Natural killer cell treated with Interleukin-12 subunit alpha and Interleukin-12 subunit beta and Interleukin-15 and Interleukin-18, amount 100 ng/mL, for 72 hours (primary cell): ENCODE measurements at regions not wholly inside any gene's neighbourhood (a gene's known extent, or its start where the extent isn't known, plus 50 kb on each side); places are given as distances from the start of the nearest gene placed in this dataset.
"Not testable (repeated sequence)": the region's sequence is repeated elsewhere in the genome, so short reads cannot be mapped to it uniquely, and the experiment has no call there.

Experiments used
- ATAC-seq, 2 donors: fragments of 150-1000 bp; cut with Tn5 transposase in 1 of 2; sonication (Bioruptor Pico), chemical (Tn5 transposase) in 1 of 2; 2 replicates each; pipeline ENCODE4 v1.10.0; 2021
- DNase-seq: peaks from one replicate; pipeline ENCODE4 v3.0.0; 2022; ENCODE audit warnings: low spot score
- H3K27ac Mint-ChIP-seq, 2 donors: 1 replicate in 1 of 2; 2 replicates in 1 of 2; pipeline ENCODE4 v1.8.0; 2022; ENCODE audit warnings: mixed read lengths in 2 of 2, mild to moderate bottlenecking in 1 of 2, moderate library complexity in 1 of 2
- H3K27me3 Mint-ChIP-seq, 2 donors: 1 replicate in 1 of 2; 2 replicates in 1 of 2; pipeline ENCODE4 v1.8.0; 2022; ENCODE audit warnings: mixed read lengths in 2 of 2
- H3K36me3 Mint-ChIP-seq: one replicate; pipeline ENCODE4 v1.8.0; 2022; ENCODE audit warnings: mixed read lengths
- H3K4me1 Mint-ChIP-seq, 2 donors: 1 replicate in 1 of 2; 2 replicates in 1 of 2; pipeline ENCODE4 v1.8.0; 2022; ENCODE audit warnings: low read depth in 2 of 2, mixed read lengths in 2 of 2, mild to moderate bottlenecking in 1 of 2
- H3K4me3 Mint-ChIP-seq: one replicate; pipeline ENCODE4 v1.8.0; 2022; ENCODE audit warnings: mixed read lengths
- H3K9me3 Mint-ChIP-seq: 2 replicates; pipeline ENCODE4 v1.8.0; 2022; ENCODE audit warnings: mixed read lengths

DNA sequence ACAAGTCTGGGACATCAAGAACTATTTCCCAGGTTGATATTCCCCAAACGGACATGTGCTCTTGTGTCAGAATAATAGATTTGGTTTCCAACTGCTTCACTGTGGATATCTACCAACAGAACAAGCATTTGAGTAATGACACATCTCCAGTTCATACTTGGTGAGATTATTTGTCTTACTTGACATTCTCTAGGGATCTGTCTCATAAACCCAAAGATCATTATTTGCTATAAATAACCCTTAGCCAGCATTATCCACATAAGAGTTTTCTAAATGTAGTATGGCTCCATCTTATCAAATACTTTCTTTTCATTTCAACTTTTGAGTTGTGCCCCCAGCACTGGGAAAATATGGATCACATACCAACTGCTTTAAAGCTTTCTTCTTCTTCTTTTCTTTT is 1063.9 kb upstream of the CDH18 start:
- Mint-ChIP-seq H3K4me1 (no peaks in the 10 kb centered on the region), H3K36me3 (peaks cover 5% of the 10 kb centered on the region), H3K9me3 (peaks cover 19% of the 10 kb centered on the region), H3K27ac (no peak overlapping the region), H3K4me3 (no peak overlapping the region), H3K27me3 (no peaks in the 10 kb centered on the region)
- no peak for ATAC-seq
- DNase-seq = no peak

DNA sequence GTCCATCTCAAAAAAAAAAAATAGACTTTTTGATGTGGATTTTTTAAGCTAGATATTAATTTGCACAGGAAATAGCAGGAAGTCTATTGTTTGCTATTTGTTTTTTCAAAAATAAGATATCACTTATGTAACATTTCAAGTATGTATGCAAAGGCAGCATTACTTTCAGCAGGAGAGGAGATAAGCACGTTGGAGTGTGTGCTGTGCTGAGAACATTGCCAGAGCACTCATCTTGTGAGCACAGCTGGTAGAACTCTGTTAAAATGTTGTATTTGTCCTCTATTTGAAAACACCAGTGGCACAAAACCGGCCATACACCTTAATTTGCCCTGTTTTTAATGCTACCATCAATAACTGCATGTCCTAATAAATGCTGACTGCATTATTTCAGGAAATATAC is 1061.9 kb upstream of the CDH18 start:
- H3K4me3 Mint-ChIP-seq = no peak overlapping the region
- DNase-seq = no peak
- no peak for ATAC-seq
- H3K27ac Mint-ChIP-seq = no peak overlapping the region
- no peaks in the 10 kb centered on the region for H3K4me1 Mint-ChIP-seq
- H3K9me3 Mint-ChIP-seq = peaks cover 19% of the 10 kb centered on the region
- peaks cover 5% of the 10 kb centered on the region for H3K36me3 Mint-ChIP-seq
- no peaks in the 10 kb centered on the region for H3K27me3 Mint-ChIP-seq

DNA sequence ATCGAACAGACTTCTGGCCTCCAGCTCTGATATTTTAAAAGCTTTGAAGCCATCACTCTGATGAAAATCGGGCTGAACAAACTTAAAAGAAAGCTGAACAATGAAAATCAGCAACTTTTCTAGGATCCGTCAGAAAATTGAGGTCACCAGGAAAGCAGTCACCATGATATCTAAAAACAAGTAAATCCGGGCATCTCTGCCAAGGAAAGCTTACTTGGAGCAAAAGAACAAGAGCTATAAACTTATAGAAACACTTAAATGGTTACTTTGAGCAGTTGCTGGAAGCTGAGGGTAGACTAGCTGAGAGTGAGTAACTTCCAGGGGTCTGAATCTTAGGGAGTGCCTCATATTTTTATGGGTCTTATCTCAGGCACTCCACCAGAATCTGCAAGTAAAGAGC is 1043.0 kb upstream of the CDH18 start:
- no peak overlapping the region for H3K4me3 Mint-ChIP-seq
- no peak for DNase-seq
- no peak overlapping the region for H3K27ac Mint-ChIP-seq
- H3K36me3 Mint-ChIP-seq = no peaks in the 10 kb centered on the region
- H3K9me3 Mint-ChIP-seq = peaks cover 17% of the 10 kb centered on the region
- no peak for ATAC-seq
- no peaks in the 10 kb centered on the region for H3K27me3 Mint-ChIP-seq
- no peaks in the 10 kb centered on the region for H3K4me1 Mint-ChIP-seq

DNA sequence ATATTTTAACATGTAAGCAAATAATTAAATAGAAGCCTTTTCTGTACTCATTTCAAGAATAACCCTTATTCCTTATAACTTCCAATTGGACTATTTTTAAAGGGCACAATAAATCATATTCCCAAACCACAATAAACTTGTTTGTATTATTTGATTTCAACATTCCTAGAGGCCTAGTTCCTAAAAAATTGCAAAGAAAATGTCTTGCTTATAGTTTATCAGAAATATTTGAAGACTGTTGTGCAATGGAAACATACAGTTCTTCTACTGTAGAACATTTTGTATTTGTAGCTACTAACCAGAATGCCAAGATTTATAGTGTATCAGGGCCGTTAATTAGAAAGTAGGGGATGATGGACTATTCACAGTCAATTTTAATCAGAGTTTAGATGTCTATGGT is 1037.0 kb upstream of the CDH18 start:
- no peak overlapping the region for H3K4me3 Mint-ChIP-seq
- no peak for DNase-seq
- no peak for ATAC-seq
- no peak overlapping the region for H3K27ac Mint-ChIP-seq
- H3K27me3 Mint-ChIP-seq = no peaks in the 10 kb centered on the region
- H3K36me3 Mint-ChIP-seq = peaks cover 10% of the 10 kb centered on the region
- peaks cover 12% of the 10 kb centered on the region for H3K9me3 Mint-ChIP-seq
- no peaks in the 10 kb centered on the region for H3K4me1 Mint-ChIP-seq

DNA sequence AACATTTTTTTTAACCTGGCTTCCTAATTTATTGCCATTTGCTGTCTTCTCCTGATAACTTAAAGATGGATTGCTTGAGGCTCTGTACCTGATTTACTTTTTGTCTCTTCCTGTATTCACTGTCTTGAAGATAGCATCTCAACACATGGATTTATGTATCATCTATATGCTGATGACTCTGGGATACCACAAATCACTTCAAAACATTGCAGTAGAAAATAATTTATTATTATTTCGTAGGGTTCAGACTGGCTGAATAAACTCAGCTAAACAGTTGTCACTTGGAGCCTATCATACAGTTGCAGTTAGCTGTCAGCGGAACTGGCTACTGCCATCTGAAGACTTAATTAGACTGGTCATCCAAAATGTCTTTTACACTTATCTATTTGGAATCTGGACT is 1025.2 kb upstream of the CDH18 start:
- H3K4me3 Mint-ChIP-seq = no peak overlapping the region
- ATAC-seq (no peak), DNase-seq (no peak)
- H3K27me3 Mint-ChIP-seq = no peaks in the 10 kb centered on the region
- H3K27ac Mint-ChIP-seq = no peak overlapping the region
- H3K9me3 Mint-ChIP-seq = peaks cover 20% of the 10 kb centered on the region
- H3K36me3 Mint-ChIP-seq = peaks cover 20% of the 10 kb centered on the region
- no peaks in the 10 kb centered on the region for H3K4me1 Mint-ChIP-seq

DNA sequence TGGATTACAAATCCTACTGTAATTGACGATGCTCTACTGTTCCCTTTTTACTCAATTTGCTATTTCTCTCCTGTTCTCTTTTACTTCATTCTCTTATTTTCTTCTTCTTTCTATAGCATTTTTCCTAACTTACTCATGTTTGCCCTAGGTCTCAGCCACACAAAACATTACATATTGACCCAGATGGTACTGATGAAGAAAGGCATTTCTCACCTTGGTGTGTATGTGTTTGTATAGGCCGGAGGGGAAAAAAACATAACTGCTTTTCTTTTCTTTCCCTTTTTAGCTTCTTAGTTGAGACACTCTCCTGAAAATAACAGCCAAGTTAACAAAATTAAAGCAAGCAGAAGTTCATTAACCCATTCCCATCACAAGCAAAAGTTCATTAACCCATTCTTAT is 1019.8 kb upstream of the CDH18 start:
- no peak overlapping the region for H3K4me3 Mint-ChIP-seq
- peaks cover 3% of the 10 kb centered on the region for H3K36me3 Mint-ChIP-seq
- no peaks in the 10 kb centered on the region for H3K4me1 Mint-ChIP-seq
- no peak overlapping the region for H3K27ac Mint-ChIP-seq
- no peaks in the 10 kb centered on the region for H3K27me3 Mint-ChIP-seq
- H3K9me3 Mint-ChIP-seq = peaks cover 18% of the 10 kb centered on the region
- ATAC-seq (no peak), DNase-seq (no peak)

DNA sequence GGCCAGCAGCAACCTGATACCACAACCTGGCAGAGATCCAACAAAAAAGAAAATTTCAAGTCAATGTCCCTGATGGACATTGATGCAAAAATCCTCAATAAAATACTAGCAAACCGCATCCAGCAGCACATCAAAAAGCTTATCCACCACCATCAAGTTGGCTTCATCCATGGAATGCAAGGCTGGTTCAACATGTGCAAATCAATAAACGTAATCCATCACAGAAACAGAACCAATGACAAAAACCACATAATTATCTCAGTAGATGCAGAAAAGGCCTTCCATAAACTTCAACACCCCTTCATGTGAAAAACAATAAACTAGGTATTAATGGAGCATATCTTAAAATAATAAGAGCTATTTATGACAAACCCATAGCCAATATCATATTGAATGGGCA is 1000.9 kb upstream of the CDH18 start:
- not testable (repeated sequence) for H3K27me3 Mint-ChIP-seq, H3K4me3 Mint-ChIP-seq, H3K27ac Mint-ChIP-seq, ATAC-seq, H3K36me3 Mint-ChIP-seq, DNase-seq, H3K4me1 Mint-ChIP-seq
- H3K9me3 Mint-ChIP-seq = peaks cover 33% of the 10 kb centered on the region

DNA sequence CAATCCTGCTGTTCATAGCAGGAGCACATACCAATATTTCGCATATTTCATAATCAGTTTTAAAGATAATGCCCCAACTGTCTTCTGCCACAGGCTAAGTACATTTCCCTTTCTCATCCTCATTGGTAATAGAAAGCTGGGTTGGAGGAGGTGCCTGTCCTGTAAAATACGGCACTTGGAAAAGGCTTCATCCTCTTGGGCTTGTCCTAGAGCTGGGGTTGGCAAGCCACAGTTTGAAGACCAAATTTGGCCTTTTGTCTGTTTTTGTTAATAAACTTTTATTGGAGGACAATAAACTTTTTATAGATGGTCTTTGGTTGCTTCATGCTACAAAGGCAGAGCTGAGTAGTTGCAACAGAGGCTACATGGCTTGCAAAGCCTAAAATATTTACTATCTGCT is 997.8 kb upstream of the CDH18 start:
- no peak for DNase-seq
- no peak overlapping the region for H3K27ac Mint-ChIP-seq
- H3K4me1 Mint-ChIP-seq = no peaks in the 10 kb centered on the region
- no peak for ATAC-seq
- H3K4me3 Mint-ChIP-seq = no peak overlapping the region
- peaks cover 7% of the 10 kb centered on the region for H3K36me3 Mint-ChIP-seq
- no peaks in the 10 kb centered on the region for H3K27me3 Mint-ChIP-seq
- peaks cover 31% of the 10 kb centered on the region for H3K9me3 Mint-ChIP-seq

DNA sequence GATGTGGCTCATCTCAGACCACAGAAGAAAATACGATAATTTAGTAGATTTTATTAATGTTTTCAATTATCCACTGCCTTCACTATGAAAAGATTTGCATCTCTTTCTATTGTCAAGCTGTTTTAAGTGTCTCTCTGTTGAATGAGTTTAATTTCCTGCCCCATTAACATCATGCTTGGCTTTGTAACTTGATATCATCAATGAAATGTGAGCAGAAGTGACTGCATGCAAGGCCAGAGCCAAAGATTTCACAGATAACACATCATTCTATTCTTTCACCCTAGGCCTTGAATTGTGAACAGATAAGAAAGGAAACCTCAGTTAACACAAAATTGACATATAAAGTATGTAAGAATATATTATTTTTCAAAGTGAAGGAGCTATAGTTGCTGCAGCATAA is 986.4 kb upstream of the CDH18 start:
- H3K27ac Mint-ChIP-seq = no peak overlapping the region
- H3K9me3 Mint-ChIP-seq = peaks cover 8% of the 10 kb centered on the region
- ATAC-seq (no peak), DNase-seq (no peak)
- H3K4me1 Mint-ChIP-seq = no peaks in the 10 kb centered on the region
- H3K4me3 Mint-ChIP-seq = no peak overlapping the region
- H3K36me3 Mint-ChIP-seq = peaks cover 4% of the 10 kb centered on the region
- H3K27me3 Mint-ChIP-seq = no peaks in the 10 kb centered on the region

DNA sequence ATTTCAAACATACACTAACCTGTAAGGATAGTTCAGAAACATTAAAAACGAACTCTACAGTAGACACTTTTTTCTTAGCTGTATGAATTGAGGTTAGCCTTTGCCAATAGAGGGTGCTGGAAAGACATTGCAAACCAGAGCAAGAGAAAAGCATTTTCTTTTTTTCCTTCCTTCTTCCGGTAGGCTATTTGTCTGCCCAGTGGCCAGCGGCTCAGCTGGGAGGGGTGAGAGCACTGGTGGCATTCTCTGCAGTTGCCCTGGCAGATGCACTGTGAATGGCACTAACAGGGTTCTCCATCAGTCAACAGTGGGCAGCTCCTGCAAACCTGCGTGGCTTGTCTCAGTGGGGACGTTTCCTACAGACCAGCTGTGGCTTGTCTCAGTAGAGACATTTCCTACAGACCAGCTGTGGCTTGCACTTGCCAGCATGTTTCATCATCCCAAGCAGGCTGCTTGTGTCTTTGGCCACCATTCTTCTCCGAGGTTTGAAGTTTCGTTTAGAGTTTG is 984.5 kb upstream of the CDH18 start:
- Mint-ChIP-seq H3K4me3 (no peak overlapping the region), H3K27me3 (no peaks in the 10 kb centered on the region), H3K27ac (no peak overlapping the region), H3K4me1 (no peaks in the 10 kb centered on the region), H3K9me3 (peaks cover 6% of the 10 kb centered on the region), H3K36me3 (peaks cover 4% of the 10 kb centered on the region)
- ATAC-seq (no peak), DNase-seq (no peak)

DNA sequence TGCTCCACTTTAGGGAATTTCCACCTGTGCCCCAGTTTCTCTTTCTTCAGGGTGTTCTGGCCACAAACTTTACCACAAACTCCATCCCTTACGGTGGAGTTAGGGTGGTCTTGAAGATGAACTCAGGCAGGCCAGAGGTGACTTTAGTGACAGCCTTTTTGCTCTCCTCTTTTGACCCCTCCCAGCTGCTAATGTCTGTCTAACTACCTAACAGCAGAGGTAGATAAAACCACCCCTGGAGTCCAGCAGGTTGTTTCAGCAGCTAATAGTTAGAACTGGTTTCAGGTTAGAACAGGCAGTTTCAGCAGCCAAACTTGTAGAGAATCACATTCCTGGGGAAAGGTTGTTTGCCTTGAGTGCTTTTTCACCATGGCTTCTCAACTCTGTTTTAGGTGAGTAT is 971.3 kb upstream of the CDH18 start:
- Mint-ChIP-seq H3K27ac (no peak overlapping the region), H3K36me3 (no peaks in the 10 kb centered on the region), H3K9me3 (peaks cover 15% of the 10 kb centered on the region), H3K4me3 (no peak overlapping the region), H3K27me3 (no peaks in the 10 kb centered on the region), H3K4me1 (no peaks in the 10 kb centered on the region)
- ATAC-seq (no peak), DNase-seq (no peak)

DNA sequence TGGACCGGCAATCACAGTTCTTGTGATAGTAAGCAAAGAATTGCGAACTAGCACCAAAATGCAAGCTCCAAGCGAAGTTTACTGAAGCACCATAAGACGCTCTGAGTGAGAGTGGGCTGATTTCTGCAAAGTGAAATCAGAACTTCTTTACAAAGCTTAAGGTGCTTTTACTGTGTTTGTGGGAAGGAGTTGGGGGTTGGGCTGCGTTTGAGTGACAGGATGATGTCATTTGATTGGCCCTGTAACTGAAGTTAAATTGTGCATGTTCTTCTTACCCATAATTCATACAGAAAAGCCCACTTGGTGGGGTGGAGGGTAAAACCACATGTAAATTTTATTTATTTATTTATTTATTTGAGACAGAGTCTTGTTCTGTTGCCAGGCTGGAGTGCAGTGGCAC is 970.6 kb upstream of the CDH18 start:
- no peak for DNase-seq
- peaks cover 16% of the 10 kb centered on the region for H3K9me3 Mint-ChIP-seq
- H3K27ac Mint-ChIP-seq = no peak overlapping the region
- no peaks in the 10 kb centered on the region for H3K27me3 Mint-ChIP-seq
- ATAC-seq = no peak
- H3K4me3 Mint-ChIP-seq = no peak overlapping the region
- H3K36me3 Mint-ChIP-seq = no peaks in the 10 kb centered on the region
- H3K4me1 Mint-ChIP-seq = no peaks in the 10 kb centered on the region

DNA sequence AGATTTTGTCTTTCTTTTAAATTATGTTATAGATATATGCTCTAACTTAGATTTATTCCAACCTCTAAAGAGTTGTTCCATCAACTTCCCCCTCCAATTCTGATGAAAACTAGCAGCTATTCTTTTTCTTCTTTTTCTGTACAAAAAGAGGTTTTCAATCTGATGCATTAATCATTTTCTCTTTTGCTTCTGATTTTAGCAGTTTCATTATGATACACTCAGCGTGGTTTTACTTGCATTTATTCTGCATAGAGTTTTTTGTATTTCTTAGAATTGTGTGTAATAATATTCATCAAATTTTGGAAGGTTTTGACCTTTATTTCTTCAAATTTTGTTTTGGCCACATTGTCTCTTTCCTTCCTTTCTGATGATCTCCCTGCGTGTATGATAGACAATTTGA is 968.1 kb upstream of the CDH18 start:
- ATAC-seq (no peak), DNase-seq (no peak)
- no peaks in the 10 kb centered on the region for H3K4me1 Mint-ChIP-seq
- no peaks in the 10 kb centered on the region for H3K36me3 Mint-ChIP-seq
- H3K4me3 Mint-ChIP-seq = no peak overlapping the region
- no peak overlapping the region for H3K27ac Mint-ChIP-seq
- peaks cover 13% of the 10 kb centered on the region for H3K9me3 Mint-ChIP-seq
- H3K27me3 Mint-ChIP-seq = no peaks in the 10 kb centered on the region

DNA sequence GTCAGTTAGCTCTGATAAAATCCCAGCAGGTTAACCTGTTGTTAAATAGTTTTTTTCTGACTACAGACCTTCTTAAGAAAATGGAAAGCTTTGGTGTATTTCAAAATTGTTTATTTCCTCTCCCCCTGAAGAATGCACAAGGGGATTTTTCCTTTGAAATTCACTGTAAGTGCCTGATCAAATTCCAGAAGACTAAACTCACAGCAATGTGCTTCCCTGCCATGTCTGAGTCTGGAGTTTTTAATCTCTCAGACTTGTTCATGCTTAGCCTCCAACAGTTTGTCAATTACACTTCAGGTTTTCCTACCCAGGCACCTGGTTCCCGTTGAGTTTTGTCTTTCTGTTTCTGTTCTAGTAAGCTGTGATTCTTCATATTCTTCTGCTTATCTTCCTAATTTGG is 961.6 kb upstream of the CDH18 start:
- DNase-seq = no peak
- no peak for ATAC-seq
- Mint-ChIP-seq H3K4me1 (no peaks in the 10 kb centered on the region), H3K4me3 (no peak overlapping the region), H3K27me3 (no peaks in the 10 kb centered on the region), H3K36me3 (no peaks in the 10 kb centered on the region), H3K27ac (no peak overlapping the region), H3K9me3 (peaks cover 14% of the 10 kb centered on the region)

DNA sequence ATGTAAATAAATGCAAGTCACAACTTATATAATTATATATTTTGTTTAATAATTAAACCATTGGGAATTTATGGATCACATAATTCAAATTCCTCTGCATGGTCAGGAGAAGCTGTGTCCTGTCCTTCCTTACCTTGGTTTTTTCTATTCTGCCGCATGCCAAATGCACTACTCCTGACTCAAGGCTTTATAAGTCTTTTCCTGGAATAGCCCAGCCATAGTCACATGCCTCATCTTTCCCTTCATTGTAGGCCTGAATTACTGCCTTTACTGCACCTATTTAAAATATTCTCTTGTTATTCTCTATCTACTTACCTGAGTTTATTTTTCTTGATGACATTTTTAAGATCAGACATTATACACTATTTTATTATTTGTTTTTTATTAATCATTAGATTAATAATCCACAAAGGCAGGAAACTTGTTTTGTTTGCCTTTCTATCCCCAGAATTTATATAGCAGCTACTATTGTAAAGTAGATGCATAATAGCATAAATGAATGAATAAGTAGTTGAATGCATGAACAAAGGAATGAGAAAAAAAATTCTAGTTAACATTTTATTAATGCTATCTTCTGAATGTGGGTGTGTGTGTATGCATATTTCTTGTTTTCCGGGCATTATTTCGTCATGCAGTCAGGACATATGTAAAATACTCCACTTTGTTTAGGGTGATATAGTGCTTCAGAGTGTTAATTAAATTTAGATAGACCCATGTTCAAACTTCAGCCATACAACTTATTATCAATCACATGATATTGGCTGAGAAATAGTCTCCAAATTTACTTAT is 955.4 kb upstream of the CDH18 start:
- not testable (repeated sequence) for H3K9me3 Mint-ChIP-seq, ATAC-seq, H3K27ac Mint-ChIP-seq, H3K4me3 Mint-ChIP-seq, H3K4me1 Mint-ChIP-seq, H3K36me3 Mint-ChIP-seq, H3K27me3 Mint-ChIP-seq, DNase-seq
